ENCODE measurements at regions not wholly inside any gene's neighbourhood (a gene's known extent, or its start where the extent isn't known, plus 50 kb on each side); places are given as distances from the start of the nearest gene placed in this dataset.

- no peak for DNase-seq
Measured at GRCh38 chr5:6194261-6194875, 184.0 kb downstream of the MED10 start.

DNA sequence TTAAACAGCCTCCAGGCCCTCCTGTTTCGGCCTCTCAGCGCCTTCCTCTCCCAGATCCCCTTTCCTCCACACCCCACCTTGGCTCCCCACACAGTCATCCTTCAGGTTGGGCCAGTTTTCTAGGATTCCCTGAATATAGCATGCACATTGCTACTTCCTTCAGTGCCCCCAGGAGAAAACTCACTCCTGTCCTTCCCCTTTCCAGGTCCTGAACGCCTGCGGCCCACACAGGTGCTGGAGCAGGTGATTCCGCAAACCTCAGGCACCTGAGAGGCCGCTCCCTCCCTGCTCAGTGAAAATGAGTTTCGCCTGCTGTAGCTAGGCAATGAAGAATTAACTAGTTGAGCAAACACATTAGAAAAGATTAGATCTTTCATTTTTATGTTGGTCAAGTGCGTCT, 185.0 kb downstream of the MED10 start:
- DNase-seq, result no peak

- no peak for DNase-seq
Measured at GRCh38 chr5:6190838-6191237, 187.5 kb downstream of the MED10 start.

GRCh38 chr5:6188976-6189375, 189.4 kb downstream of the MED10 start:
- DNase-seq, result no peak

- no peak for DNase-seq
Measured at GRCh38 chr5:6188344-6188743, 190.0 kb downstream of the MED10 start.

GRCh38 chr5:6187501-6187900, 190.8 kb downstream of the MED10 start:
- DNase-seq, result no peak

DNA sequence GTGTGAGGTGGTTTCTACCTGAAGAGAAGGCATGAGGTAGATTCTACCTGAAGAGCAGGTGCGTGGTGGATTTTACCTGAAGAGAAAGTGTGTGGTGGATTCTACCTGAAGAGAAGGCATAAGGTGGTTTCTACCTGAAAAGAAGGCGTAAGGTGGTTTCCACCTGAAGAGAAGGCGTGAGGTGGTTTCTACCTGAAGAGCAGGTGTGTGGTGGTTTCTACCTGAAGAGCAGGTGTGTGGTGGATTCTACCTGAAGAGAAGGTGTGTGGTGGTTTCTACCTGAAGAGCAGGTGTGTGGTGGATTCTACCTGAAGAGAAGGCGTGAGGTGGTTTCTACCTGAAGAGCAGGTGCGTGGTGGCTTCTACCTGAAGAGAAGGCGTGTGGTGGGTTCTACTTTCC, 192.8 kb downstream of the MED10 start:
- DNase-seq, result no peak

- DNase-seq, result no peak
Measured at GRCh38 chr5:6184481-6184880, 193.9 kb downstream of the MED10 start.

DNA sequence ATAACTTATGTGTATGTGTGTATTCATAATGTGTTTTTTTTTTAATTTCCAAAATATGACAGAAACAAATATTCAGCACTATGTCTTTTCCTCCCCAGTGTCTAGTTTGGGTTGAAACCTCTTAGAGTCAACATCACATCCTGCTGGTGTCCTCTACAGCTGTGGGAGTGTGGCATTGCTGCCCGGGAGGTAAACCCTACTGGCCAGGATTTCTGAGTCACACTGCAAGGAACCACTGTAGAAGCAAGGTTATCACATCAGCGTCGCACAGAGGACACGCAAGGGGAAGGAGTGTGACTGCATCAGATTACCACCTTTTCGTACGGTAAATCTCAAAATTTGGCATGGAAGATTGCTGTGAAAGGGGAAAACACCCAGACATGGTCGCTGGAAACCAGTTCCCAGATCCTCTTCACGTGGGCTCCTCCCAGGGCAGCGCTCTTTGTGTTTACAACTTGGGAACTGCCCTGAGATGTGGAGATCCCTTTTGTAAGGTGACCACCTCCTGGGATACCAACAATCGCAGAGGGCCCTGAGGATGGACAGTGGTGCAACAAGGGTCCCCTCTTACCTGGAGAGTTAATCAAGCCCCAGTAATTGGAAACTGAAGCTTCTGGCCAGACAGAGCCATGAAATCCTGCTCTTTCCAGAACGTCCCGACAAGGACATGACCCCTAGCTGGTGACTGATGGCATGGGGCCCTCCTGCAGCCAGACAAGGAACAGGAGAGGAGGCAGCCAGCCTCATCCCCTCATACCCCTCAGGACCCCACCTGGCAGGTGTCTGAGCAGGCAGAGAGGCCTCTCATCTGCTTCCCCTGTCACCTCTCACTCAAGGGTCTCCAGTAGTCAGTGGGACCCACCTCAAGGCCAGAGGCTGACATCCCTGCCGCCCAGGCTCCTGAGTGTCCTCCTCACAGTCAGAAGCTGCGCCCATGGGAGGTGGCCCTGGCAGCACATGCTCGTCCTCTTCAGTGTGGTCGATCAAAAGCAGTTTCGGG, 194.7 kb downstream of the MED10 start:
- DNase-seq, result no peak

- no peak for DNase-seq
Measured at GRCh38 chr5:6182271-6182815, 196.0 kb downstream of the MED10 start.

DNA sequence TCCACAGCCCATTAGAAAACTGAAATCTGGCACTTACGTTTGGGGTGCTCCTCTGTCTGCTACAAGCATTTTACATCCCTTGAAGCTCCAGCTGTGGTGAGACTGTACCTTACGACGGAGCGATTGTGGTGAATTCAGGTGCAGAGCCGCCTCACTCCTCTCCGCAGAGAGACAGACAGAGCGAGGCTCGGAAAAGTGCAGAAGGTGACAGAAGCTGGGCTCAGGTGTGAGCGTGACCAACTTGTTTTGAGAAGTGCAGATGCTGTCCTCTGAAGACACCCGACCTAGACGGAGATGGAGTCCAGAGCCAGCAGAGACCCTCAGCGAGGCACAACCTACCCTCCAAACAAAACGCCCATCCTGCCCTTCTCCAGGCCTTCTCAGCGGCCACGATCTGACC, 196.5 kb downstream of the MED10 start:
- DNase-seq, result no peak

GRCh38 chr5:6181147-6181729, 197.1 kb downstream of the MED10 start:
- DNase-seq, result no peak

DNA sequence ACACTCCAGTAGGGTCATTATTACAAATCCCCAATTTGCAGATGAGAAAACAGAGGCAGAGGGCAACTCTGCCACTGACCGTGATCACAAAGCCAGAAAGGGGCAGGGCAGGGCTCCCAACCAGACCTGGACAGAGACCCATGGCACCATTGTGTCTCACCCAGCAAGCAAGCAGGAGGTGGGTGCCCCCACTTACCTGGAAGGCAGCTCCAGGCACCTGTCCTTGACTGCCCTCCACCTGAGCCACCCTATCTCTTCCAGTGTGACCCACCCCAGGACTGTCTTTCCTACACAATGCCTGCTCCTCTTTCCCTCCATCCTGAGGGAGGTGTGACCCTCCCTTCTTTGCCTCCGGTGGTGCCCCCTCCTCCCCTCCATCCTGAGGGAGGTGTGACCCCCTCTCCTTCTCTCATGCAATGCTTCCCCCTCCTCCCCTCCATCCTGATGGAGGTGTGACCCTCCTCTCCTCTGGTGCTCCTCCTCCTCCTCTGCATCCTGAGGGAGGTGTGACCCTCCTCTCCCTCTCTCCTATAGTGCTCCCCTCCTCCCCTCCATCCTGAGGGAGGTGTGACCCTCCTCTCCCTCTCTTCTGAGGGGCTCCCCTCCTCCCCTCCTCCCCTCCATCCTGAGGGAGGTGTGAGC, 198.0 kb downstream of the MED10 start:
- no peak for DNase-seq

GRCh38 chr5:6178846-6179532, 199.4 kb downstream of the MED10 start:
- DNase-seq, result no peak

GRCh38 chr5:6177926-6178325, 200.4 kb downstream of the MED10 start:
- no peak for DNase-seq

GRCh38 chr5:6176102-6176693, 202.1 kb downstream of the MED10 start:
- no peak for DNase-seq

DNA sequence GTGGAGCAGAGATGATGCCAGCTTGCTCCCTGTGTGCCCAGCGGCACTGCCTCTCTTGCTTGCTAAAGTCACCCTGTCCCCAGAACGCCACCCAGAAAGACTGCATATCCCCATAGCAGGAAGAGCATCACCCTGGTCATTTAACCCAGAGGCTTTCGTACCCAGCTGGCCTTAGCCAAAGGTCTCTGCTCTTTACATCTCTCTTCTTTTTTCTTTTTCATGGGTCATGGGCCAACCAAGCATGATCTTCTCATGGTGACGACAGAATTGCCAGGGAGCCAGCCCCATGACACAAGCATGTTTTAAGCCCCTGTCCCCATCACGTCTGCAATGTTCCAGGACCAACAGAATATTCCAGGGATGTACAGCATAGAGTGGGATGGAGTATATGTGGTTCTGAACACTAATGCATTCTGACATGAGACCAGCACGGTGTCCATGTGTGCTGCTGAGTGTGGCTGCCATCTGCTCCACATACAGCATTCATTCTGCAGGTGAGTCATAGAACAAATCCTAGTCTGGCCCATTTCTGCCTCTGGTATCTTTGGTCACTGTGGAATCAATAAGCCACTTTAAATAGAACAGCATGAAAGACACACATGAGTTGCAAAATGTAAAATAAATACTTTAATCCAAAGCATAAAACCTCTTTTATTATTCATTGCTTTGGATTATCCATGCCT, 203.0 kb downstream of the MED10 start:
- no peak for DNase-seq

DNA sequence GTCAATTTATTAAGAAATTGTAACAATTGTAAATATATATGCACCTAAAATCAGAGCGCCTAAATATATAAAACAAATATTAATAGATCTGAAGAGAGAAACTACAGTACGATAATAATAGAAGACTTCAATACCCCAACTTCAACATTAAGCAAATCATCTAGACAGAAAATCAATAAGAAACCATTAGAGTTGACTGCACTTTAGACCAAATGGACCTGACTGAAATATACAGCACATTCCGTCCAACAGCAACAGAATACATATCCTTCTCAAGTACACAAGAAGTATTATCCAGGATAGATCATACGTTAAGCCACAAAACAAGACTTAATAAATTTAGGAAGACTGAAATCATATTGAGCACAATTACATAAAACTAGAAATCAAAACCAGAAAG, 208.7 kb downstream of the MED10 start:
- no peak for DNase-seq

DNA sequence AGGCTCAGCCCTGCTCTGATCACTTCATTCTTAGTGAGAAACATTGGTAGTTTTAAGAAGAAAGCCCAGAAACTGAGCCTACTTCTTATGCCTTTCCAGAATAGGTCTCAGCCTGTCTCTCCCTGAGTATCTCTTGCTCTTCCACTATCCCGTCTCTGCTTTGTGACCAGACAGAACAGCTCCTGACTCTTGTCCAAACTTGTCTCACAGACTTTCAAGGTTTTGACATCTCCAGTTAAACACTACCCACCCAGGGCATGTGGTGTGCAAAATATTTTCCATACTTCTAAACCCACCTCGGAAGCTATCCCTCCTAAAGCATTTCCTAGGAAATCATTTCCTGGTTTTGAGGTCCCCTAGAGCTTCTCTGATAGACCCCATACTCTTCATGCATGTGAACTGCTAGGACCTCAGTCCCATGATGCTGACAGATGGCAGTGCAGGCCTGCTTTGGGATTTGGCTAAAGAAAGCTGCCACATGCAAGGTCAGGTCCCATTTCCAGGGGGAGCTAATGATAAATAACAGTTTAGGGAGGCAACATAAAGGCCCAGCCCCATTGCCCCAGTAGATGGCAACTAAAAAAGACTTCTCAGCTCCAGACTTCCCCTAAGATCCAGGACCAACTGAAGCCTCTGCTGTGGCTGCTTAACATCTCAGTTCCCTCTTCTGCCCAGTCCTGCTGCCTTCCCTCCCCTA, 211.5 kb downstream of the MED10 start:
- no peak for DNase-seq

- DNase-seq, result no peak
Measured at GRCh38 chr5:6163913-6164312, 214.4 kb downstream of the MED10 start.

- DNase-seq, result no peak
Measured at GRCh38 chr5:6162175-6162574, 216.2 kb downstream of the MED10 start.

All from activated CD8-positive, alpha-beta memory T cell treated with anti-CD3 and anti-CD28 coated beads, Interleukin-2, amount 50 U/mL, for 48 hours (primary cell).